ENCODE measurements at regions not wholly inside any gene's neighbourhood (a gene's known extent, or its start where the extent isn't known, plus 50 kb on each side); places are given as distances from the start of the nearest gene placed in this dataset.

GRCh38 chr14:85883101-85883500 is 353.2 kb downstream of the FLRT2 start:
- no peaks in the 10 kb centered on the region for H3K27me3 ChIP-seq
- TF ChIP-seq CTCF (IDR thresholded peaks at IDR 0.05; ENCODE audit: poor library complexity) = no peak
- H3K9me2 ChIP-seq (replicated peaks; ENCODE audit: insufficient read depth) = no peaks in the 10 kb centered on the region
- H3K79me2 ChIP-seq = no peaks in the 10 kb centered on the region
- H3K4me1 ChIP-seq (ENCODE audit: insufficient read depth) = no peaks in the 10 kb centered on the region
- H2AFZ ChIP-seq = no peak overlapping the region
- no peaks in the 10 kb centered on the region for H3K9me3 ChIP-seq (ENCODE audit: low read depth)
- H3K27ac ChIP-seq = no peak overlapping the region
- no peak overlapping the region for H3K4me3 ChIP-seq
- no peaks in the 10 kb centered on the region for H4K20me1 ChIP-seq (ENCODE audit: insufficient read depth, poor library complexity, severe bottlenecking)
- no peaks in the 10 kb centered on the region for H3K36me3 ChIP-seq (replicated peaks; ENCODE audit: insufficient read depth, low read depth)
- no peak overlapping the region for H3K4me2 ChIP-seq
- no peak for DNase-seq (ENCODE audit: low spot score)

GRCh38 chr14:85881935-85882334 is 352.0 kb downstream of the FLRT2 start:
- 94% methylated on average over 2 of the region's 2 CpGs for WGBS (ENCODE audit: low lambda C conversion rate, missing lambda C conversion rate)
- Histone ChIP-seq H3K9me3 (ENCODE audit: low read depth) (no peaks in the 10 kb centered on the region), H3K27ac (no peak overlapping the region), H3K4me3 (no peak overlapping the region), H3K4me1 (ENCODE audit: insufficient read depth) (no peaks in the 10 kb centered on the region), H3K9me2 (replicated peaks; ENCODE audit: insufficient read depth) (no peaks in the 10 kb centered on the region), H2AFZ (no peak overlapping the region), H3K79me2 (no peaks in the 10 kb centered on the region), H3K27me3 (no peaks in the 10 kb centered on the region), H3K36me3 (replicated peaks; ENCODE audit: insufficient read depth, low read depth) (no peaks in the 10 kb centered on the region), H4K20me1 (ENCODE audit: insufficient read depth, poor library complexity, severe bottlenecking) (no peaks in the 10 kb centered on the region), H3K4me2 (no peak overlapping the region)
- TF ChIP-seq EZH2phosphoT487 (IDR thresholded peaks at IDR 0.05; ENCODE audit: low read depth, severe bottlenecking, unreplicated experiment) (no peak), EZH2 (IDR thresholded peaks at IDR 0.05; ENCODE audit: borderline replicate concordance) (no peak), CTCF (IDR thresholded peaks at IDR 0.05; ENCODE audit: poor library complexity) (no peak)
- DNase-seq (ENCODE audit: low spot score) = no peak

- TF ChIP-seq EZH2 (IDR thresholded peaks at IDR 0.05; ENCODE audit: borderline replicate concordance) = no peak
- TF ChIP-seq EZH2phosphoT487 (IDR thresholded peaks at IDR 0.05; ENCODE audit: low read depth, severe bottlenecking, unreplicated experiment) = no peak
- TF ChIP-seq CTCF (IDR thresholded peaks at IDR 0.05; ENCODE audit: poor library complexity) = no peak
- H3K4me1 ChIP-seq (ENCODE audit: insufficient read depth) = no peaks in the 10 kb centered on the region
- H3K27ac ChIP-seq = no peak overlapping the region
- no peak overlapping the region for H3K4me2 ChIP-seq
- no peak for DNase-seq (ENCODE audit: low spot score)
- no peaks in the 10 kb centered on the region for H3K9me2 ChIP-seq (replicated peaks; ENCODE audit: insufficient read depth)
- no peaks in the 10 kb centered on the region for H3K27me3 ChIP-seq
- no peaks in the 10 kb centered on the region for H3K9me3 ChIP-seq (ENCODE audit: low read depth)
- no peaks in the 10 kb centered on the region for H3K79me2 ChIP-seq
- no peak overlapping the region for H2AFZ ChIP-seq
- no peak overlapping the region for H3K4me3 ChIP-seq
- H3K36me3 ChIP-seq (replicated peaks; ENCODE audit: insufficient read depth, low read depth) = no peaks in the 10 kb centered on the region
- no peaks in the 10 kb centered on the region for H4K20me1 ChIP-seq (ENCODE audit: insufficient read depth, poor library complexity, severe bottlenecking)
- 88% methylated on average over 7 of the region's 7 CpGs for WGBS (ENCODE audit: low lambda C conversion rate, missing lambda C conversion rate)
These were observed 348.9 kb downstream of the FLRT2 start for GRCh38 chr14:85878874-85879273.

GRCh38 chr14:85873006-85873405 is 343.1 kb downstream of the FLRT2 start:
- Histone ChIP-seq H3K4me1 (ENCODE audit: insufficient read depth) (no peaks in the 10 kb centered on the region), H3K9me2 (replicated peaks; ENCODE audit: insufficient read depth) (no peaks in the 10 kb centered on the region), H3K79me2 (no peaks in the 10 kb centered on the region), H3K36me3 (replicated peaks; ENCODE audit: insufficient read depth, low read depth) (no peaks in the 10 kb centered on the region), H3K27me3 (no peaks in the 10 kb centered on the region), H4K20me1 (ENCODE audit: insufficient read depth, poor library complexity, severe bottlenecking) (no peaks in the 10 kb centered on the region), H2AFZ (no peak overlapping the region), H3K27ac (no peak overlapping the region), H3K4me3 (no peak overlapping the region), H3K4me2 (no peak overlapping the region), H3K9me3 (ENCODE audit: low read depth) (no peaks in the 10 kb centered on the region)
- DNase-seq (ENCODE audit: low spot score) = no peak
- no peak for TF ChIP-seq CTCF (IDR thresholded peaks at IDR 0.05; ENCODE audit: poor library complexity)
- TF ChIP-seq EZH2phosphoT487 (IDR thresholded peaks at IDR 0.05; ENCODE audit: low read depth, severe bottlenecking, unreplicated experiment) = no peak
- TF ChIP-seq EZH2 (IDR thresholded peaks at IDR 0.05; ENCODE audit: borderline replicate concordance) = no peak
- 70% methylated on average over 6 of the region's 6 CpGs for WGBS (ENCODE audit: low lambda C conversion rate, missing lambda C conversion rate)

All from hepatocyte (in vitro differentiated cells).